M059J (cell line): ENCODE measurements at regions not wholly inside any gene's neighbourhood (a gene's known extent, or its start where the extent isn't known, plus 50 kb on each side); places are given as distances from the start of the nearest gene placed in this dataset.

Experiments used
- DNase-seq: peaks from one replicate; pipeline ENCODE4 v3.0.0-alpha.2; 2012; ENCODE audit warnings: low read depth

- DNase-seq = no peak
These were observed 278.5 kb upstream of the ZNF717 start for GRCh38 chr3:76063811-76064210.

GRCh38 chr3:76065964-76066363 is 280.6 kb upstream of the ZNF717 start:
- DNase-seq = no peak

GRCh38 chr3:76078101-76078500 is 292.8 kb upstream of the ZNF717 start:
- DNase-seq = no peak

GRCh38 chr3:76083992-76084391 is 298.6 kb upstream of the ZNF717 start:
- no peak for DNase-seq

- no peak for DNase-seq
These were observed 310.7 kb upstream of the ZNF717 start for GRCh38 chr3:76096036-76096435.

GRCh38 chr3:76096836-76097588 is 311.7 kb upstream of the ZNF717 start:
- no peak for DNase-seq

GRCh38 chr3:76097589-76097969 is 312.2 kb upstream of the ZNF717 start:
- DNase-seq = no peak

- no peak for DNase-seq
These were observed 314.6 kb upstream of the ZNF717 start for GRCh38 chr3:76099956-76100355.

- DNase-seq = no peak
These were observed 322.7 kb upstream of the ZNF717 start for GRCh38 chr3:76107935-76108570.

- DNase-seq = no peak
These were observed 326.5 kb upstream of the ZNF717 start for GRCh38 chr3:76111808-76112207.

GRCh38 chr3:76122007-76122406 is 336.7 kb upstream of the ZNF717 start:
- no peak for DNase-seq

GRCh38 chr3:76129441-76129840 is 344.1 kb upstream of the ZNF717 start:
- no peak for DNase-seq

GRCh38 chr3:76131396-76132153 is 346.2 kb upstream of the ZNF717 start:
- peak; percentile 0 for DNase-seq

- DNase-seq = no peak
These were observed 346.8 kb upstream of the ZNF717 start for GRCh38 chr3:76132154-76132470.

- no peak for DNase-seq
These were observed 348.8 kb upstream of the ZNF717 start for GRCh38 chr3:76134166-76134565.

GRCh38 chr3:76138921-76139320 is 353.6 kb upstream of the ZNF717 start:
- DNase-seq = no peak

- no peak for DNase-seq
These were observed 362.5 kb upstream of the ZNF717 start for GRCh38 chr3:76147846-76148245.

- DNase-seq = no peak
These were observed 366.7 kb upstream of the ZNF717 start for GRCh38 chr3:76152028-76152427.

- no peak for DNase-seq
These were observed 376.5 kb upstream of the ZNF717 start for GRCh38 chr3:76161856-76162255.

GRCh38 chr3:76171647-76172046 is 386.3 kb upstream of the ZNF717 start:
- DNase-seq = no peak

- no peak for DNase-seq
These were observed 392.3 kb upstream of the ZNF717 start for GRCh38 chr3:76177610-76178009.

- no peak for DNase-seq
These were observed 393.1 kb upstream of the ZNF717 start for GRCh38 chr3:76178412-76178811.

GRCh38 chr3:76181213-76181612 is 395.9 kb upstream of the ZNF717 start:
- DNase-seq = no peak
